Spleen (tissue), 11 donors: ENCODE measurements at regions not wholly inside any gene's neighbourhood (a gene's known extent, or its start where the extent isn't known, plus 50 kb on each side); places are given as distances from the start of the nearest gene placed in this dataset.

ENCODE experiments used
- DNase-seq: peaks from one replicate; pipeline ENCODE4 v3.0.0-alpha.2; 2020
- H3K27ac ChIP-seq, 8 donors: fragments of 200-600 bp; sonication (generic) in 7 of 8; 1 replicate in 4 of 8; 2 replicates in 4 of 8; pipeline versions ENCODE4 v1.5.0 to v1.8.0; 2016 to 2021; ENCODE audit warnings: inconsistent platforms in 4 of 8, mild to moderate bottlenecking in 4 of 8, moderate library complexity in 1 of 8
- H3K27me3 ChIP-seq, 7 donors: fragments of 200-600 bp; sonication (generic) in 6 of 7; replicated peaks in 1 of 7; 1 replicate in 4 of 7; 2 replicates in 3 of 7; pipeline versions ENCODE4 v1.5.0 to v1.8.0; 2016 to 2021; ENCODE audit warnings: inconsistent platforms in 3 of 7, mild to moderate bottlenecking in 1 of 7
- H3K36me3 ChIP-seq, 6 donors: fragments of 200-600 bp; sonication (generic) in 5 of 6; 1 replicate in 4 of 6; 2 replicates in 2 of 6; pipeline versions ENCODE4 v1.5.0 to v1.8.0; 2016 to 2021; ENCODE audit warnings: inconsistent platforms in 2 of 6
- H3K4me1 ChIP-seq, 6 donors: fragments of 200-600 bp; sonication (generic) in 5 of 6; 1 replicate in 3 of 6; 2 replicates in 3 of 6; pipeline versions ENCODE4 v1.5.0 to v1.8.0; 2016 to 2021; ENCODE audit warnings: inconsistent platforms in 3 of 6
- H3K4me3 ChIP-seq, 8 donors: fragments of 200-600 bp; sonication (generic) in 7 of 8; 1 replicate in 4 of 8; 2 replicates in 4 of 8; pipeline versions ENCODE4 v1.5.0 to v1.8.0; 2016 to 2021; ENCODE audit warnings: inconsistent platforms in 4 of 8, mild to moderate bottlenecking in 4 of 8, moderate library complexity in 2 of 8
- H3K9me3 ChIP-seq, 8 donors: fragments of 200-600 bp; sonication (generic) in 7 of 8; 1 replicate in 4 of 8; 2 replicates in 4 of 8; pipeline versions ENCODE4 v1.5.0 to v1.8.0; 2016 to 2021; ENCODE audit warnings: inconsistent platforms in 4 of 8
- CTCF ChIP-seq, 11 experiments: fragments of 200-600 bp in 7 of 11; fragments of 450-650 bp in 4 of 11; sonication (generic) in 4 of 11; IDR thresholded peaks in 8 of 11; conservative IDR thresholded peaks in 3 of 11; 1 replicate in 7 of 11; 2 replicates in 4 of 11; pipeline versions ENCODE4 v1.4.0 to v1.8.0; 2016 to 2021; ENCODE audit warnings: antibody characterized with exemption in 11 of 11, inconsistent platforms in 4 of 11, mild to moderate bottlenecking in 1 of 11
- POLR2A ChIP-seq, 3 donors: fragments of 450-650 bp; IDR thresholded peaks; one replicate each; pipeline ENCODE4 v1.5.1; 2017; ENCODE audit warnings: antibody characterized with exemption in 3 of 3, mild to moderate bottlenecking in 1 of 3
- POLR2AphosphoS5 ChIP-seq, 3 donors: sonication (generic); formaldehyde crosslinking; IDR thresholded peaks; one replicate each; pipeline ENCODE4 v1.5.1; 2017; ENCODE audit warnings: antibody characterized with exemption in 3 of 3
- WGBS, 5 donors: extraction: QIAGEN DNeasy Blood & Tissue Kit in 3 of 5; methylation state at CpG; one replicate each; pipeline versions ENCODE4 v1.1.5 to v1.1.7; 2013 to 2018; 5-methylcytosine and 5-hydroxymethylcytosine counted together
- intact Hi-C: fragments of 100-400 bp; cut with DNase I; formaldehyde crosslinking; loops from one replicate; pipeline ENCODE4 v1.15.0; 2023; ENCODE audit warnings: low total_unique reads
- donor health status: healthy with polysubstance abuse.
- donor health status: DM: no; HTN: no; CAD: no; lungs with moderate emphysema.
- donor health status: DM: no; HTN: no; CAD: no.
- donor health status: Bipolar disorder and iron deficiency.
- donor health status: healthy.
- donor health status: DM: no; HTN: no; CAD: no.
- donor health status: DM: yes; HTN: yes; CAD: no.

- intact Hi-C loops, result no loop called here
- 95 to 99% (median 96%) methylated on average over 3 of the region's 3 CpGs for WGBS, 5 donors
- H3K4me3 ChIP-seq, result no peak overlapping the region
- peaks cover 0 to 41% (median 25%) of the 10 kb centered on the region in 8 donors for H3K9me3 ChIP-seq
- DNase-seq, result no peak
- no peaks in the 10 kb centered on the region for H3K4me1 ChIP-seq
- no peaks in the 10 kb centered on the region for H3K27me3 ChIP-seq
- no peaks in the 10 kb centered on the region for H3K36me3 ChIP-seq
- H3K27ac ChIP-seq, result no peak overlapping the region
- TF ChIP-seq POLR2A (IDR thresholded peaks at IDR 0.05) (no peak), POLR2AphosphoS5 (IDR thresholded peaks at IDR 0.05) (no peak), CTCF (IDR thresholded peaks at IDR 0.05 in 8 of 11, conservative IDR thresholded peaks at IDR 0.05 in 3 of 11) (no peak)
Observed at GRCh38 chr2:155872396-155872795, 460.1 kb downstream of the NR4A2 start.

GRCh38 chr2:155871940-155872339, 460.6 kb downstream of the NR4A2 start:
- no peaks in the 10 kb centered on the region for H3K36me3 ChIP-seq
- DNase-seq, result no peak
- TF ChIP-seq CTCF (IDR thresholded peaks at IDR 0.05 in 8 of 11, conservative IDR thresholded peaks at IDR 0.05 in 3 of 11), result no peak
- no peak for TF ChIP-seq POLR2AphosphoS5 (IDR thresholded peaks at IDR 0.05)
- TF ChIP-seq POLR2A (IDR thresholded peaks at IDR 0.05), result no peak
- WGBS, 5 donors, result 64 to 77% (median 74%) methylated on average over 4 of the region's 4 CpGs
- H3K27ac ChIP-seq, result no peak overlapping the region
- intact Hi-C loops, result no loop called here
- no peaks in the 10 kb centered on the region for H3K4me1 ChIP-seq
- H3K9me3 ChIP-seq, result peaks cover 0 to 40% (median 24%) of the 10 kb centered on the region in 8 donors
- H3K27me3 ChIP-seq, result no peaks in the 10 kb centered on the region
- H3K4me3 ChIP-seq, result no peak overlapping the region

- no peak overlapping the region for H3K27ac ChIP-seq
- no peak overlapping the region for H3K4me3 ChIP-seq
- intact Hi-C loops, result no loop called here
- no peaks in the 10 kb centered on the region for H3K27me3 ChIP-seq
- TF ChIP-seq CTCF (IDR thresholded peaks at IDR 0.05 in 8 of 11, conservative IDR thresholded peaks at IDR 0.05 in 3 of 11) (no peak), POLR2AphosphoS5 (IDR thresholded peaks at IDR 0.05) (no peak), POLR2A (IDR thresholded peaks at IDR 0.05) (no peak)
- no peaks in the 10 kb centered on the region for H3K4me1 ChIP-seq
- WGBS, 5 donors, result 79 to 85% (median 84%) methylated on average over 3 of the region's 3 CpGs
- no peaks in the 10 kb centered on the region for H3K36me3 ChIP-seq
- H3K9me3 ChIP-seq, result no peaks in the 10 kb centered on the region
- DNase-seq, result no peak
Observed at GRCh38 chr2:155867564-155867963, 465.0 kb downstream of the NR4A2 start.

- Histone ChIP-seq H3K4me3 (no peak overlapping the region), H3K9me3 (no peaks in the 10 kb centered on the region), H3K36me3 (no peaks in the 10 kb centered on the region), H3K27me3 (no peaks in the 10 kb centered on the region), H3K4me1 (no peaks in the 10 kb centered on the region), H3K27ac (no peak overlapping the region)
- intact Hi-C loops, result no loop called here
- TF ChIP-seq POLR2A (IDR thresholded peaks at IDR 0.05), result no peak
- TF ChIP-seq POLR2AphosphoS5 (IDR thresholded peaks at IDR 0.05), result no peak
- TF ChIP-seq CTCF (IDR thresholded peaks at IDR 0.05 in 8 of 11, conservative IDR thresholded peaks at IDR 0.05 in 3 of 11), result no peak
- 80 to 90% (median 87%) methylated on average over 5 of the region's 5 CpGs for WGBS, 5 donors
- DNase-seq, result no peak
Observed at GRCh38 chr2:155866477-155866876, 466.0 kb downstream of the NR4A2 start.
